ENCODE measurements at regions not wholly inside any gene's neighbourhood (a gene's known extent, or its start where the extent isn't known, plus 50 kb on each side); places are given as distances from the start of the nearest gene placed in this dataset.
A peak's percentile ranks its signal among the peaks of the same experiment; 100 is the strongest.

DNA sequence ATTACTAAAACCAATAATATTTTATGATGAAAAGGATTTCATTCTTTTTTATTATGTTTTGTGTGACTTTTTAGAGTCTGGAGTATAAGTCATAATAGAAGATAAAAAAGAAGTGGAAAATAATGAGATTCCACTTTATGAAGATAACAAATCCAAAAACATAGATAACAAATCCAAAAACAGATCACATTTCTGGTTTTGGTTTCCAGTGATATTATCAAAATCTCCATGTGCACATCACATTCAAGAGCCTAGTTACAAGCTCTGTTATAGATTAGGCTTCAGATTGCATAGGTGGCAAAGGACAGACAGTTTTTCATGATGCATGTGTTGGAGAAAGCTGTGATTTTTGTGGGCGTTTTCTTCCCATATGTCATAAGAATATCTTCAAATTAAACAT is 648.2 kb downstream of the STK39 start (continued):
- TF ChIP-seq RXRA (IDR thresholded peaks at IDR 0.05; ENCODE audit: borderline replicate concordance, low read depth) (no peak), MEF2A (IDR thresholded peaks at IDR 0.05; ENCODE audit: borderline replicate concordance, low read depth) (no peak), PBX3 (IDR thresholded peaks at IDR 0.05) (no peak), FOXJ3 (CRISPR knock-in tag; IDR thresholded peaks at IDR 0.05) (peak; percentile 81), GATA2 (CRISPR knock-in tag; IDR thresholded peaks at IDR 0.05) (peak; percentile 98), TCF12 (IDR thresholded peaks at IDR 0.05) (no peak), POLR2AphosphoS5 (IDR thresholded peaks at IDR 0.05; ENCODE audit: low read depth, low read length) (no peak), MXI1 (IDR thresholded peaks at IDR 0.05; ENCODE audit: low read depth, low read length) (peak; percentile 75; the same call in 1 of the 2 replicates), RCOR1 (IDR thresholded peaks at IDR 0.05; ENCODE audit: low read length) (peak; percentile 78; the same call in 1 of the 2 replicates), GABPA (IDR thresholded peaks at IDR 0.05; ENCODE audit: low read depth) (no peak), MAX (IDR thresholded peaks at IDR 0.05; ENCODE audit: low read depth) (no peak), ELF1 (IDR thresholded peaks at IDR 0.05) (no peak), SIN3A (IDR thresholded peaks at IDR 0.05; ENCODE audit: borderline replicate concordance, low read depth, low read length) (no peak), RAD21 (IDR thresholded peaks at IDR 0.05; ENCODE audit: low read length) (peak; percentile 28; the same call in 1 of the 2 replicates), EZH2phosphoT487 (IDR thresholded peaks at IDR 0.05; ENCODE audit: borderline replicate concordance, low read depth) (no peak), IRF3 (IDR thresholded peaks at IDR 0.05; ENCODE audit: low read depth, low read length) (no peak), CHD2 (IDR thresholded peaks at IDR 0.05; ENCODE audit: low read length, partially characterized antibody) (peak; percentile 51)
- TF ChIP-seq, protein P1, sequence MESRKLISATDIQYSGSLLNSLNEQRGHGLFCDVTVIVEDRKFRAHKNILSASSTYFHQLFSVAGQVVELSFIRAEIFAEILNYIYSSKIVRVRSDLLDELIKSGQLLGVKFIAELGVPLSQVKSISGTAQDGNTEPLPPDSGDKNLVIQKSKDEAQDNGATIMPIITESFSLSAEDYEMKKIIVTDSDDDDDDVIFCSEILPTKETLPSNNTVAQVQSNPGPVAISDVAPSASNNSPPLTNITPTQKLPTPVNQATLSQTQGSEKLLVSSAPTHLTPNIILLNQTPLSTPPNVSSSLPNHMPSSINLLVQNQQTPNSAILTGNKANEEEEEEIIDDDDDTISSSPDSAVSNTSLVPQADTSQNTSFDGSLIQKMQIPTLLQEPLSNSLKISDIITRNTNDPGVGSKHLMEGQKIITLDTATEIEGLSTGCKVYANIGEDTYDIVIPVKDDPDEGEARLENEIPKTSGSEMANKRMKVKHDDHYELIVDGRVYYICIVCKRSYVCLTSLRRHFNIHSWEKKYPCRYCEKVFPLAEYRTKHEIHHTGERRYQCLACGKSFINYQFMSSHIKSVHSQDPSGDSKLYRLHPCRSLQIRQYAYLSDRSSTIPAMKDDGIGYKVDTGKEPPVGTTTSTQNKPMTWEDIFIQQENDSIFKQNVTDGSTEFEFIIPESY (IDR thresholded peaks at IDR 0.05; ENCODE audit: borderline replicate concordance, low read depth) = no peak
- TF ChIP-seq, protein P2, sequence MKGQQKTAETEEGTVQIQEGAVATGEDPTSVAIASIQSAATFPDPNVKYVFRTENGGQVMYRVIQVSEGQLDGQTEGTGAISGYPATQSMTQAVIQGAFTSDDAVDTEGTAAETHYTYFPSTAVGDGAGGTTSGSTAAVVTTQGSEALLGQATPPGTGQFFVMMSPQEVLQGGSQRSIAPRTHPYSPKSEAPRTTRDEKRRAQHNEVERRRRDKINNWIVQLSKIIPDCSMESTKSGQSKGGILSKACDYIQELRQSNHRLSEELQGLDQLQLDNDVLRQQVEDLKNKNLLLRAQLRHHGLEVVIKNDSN (IDR thresholded peaks at IDR 0.05; ENCODE audit: borderline replicate concordance, low read depth) = no peak

All from SK-N-SH (cell line).